ENCODE measurements at regions not wholly inside any gene's neighbourhood (a gene's known extent, or its start where the extent isn't known, plus 50 kb on each side); places are given as distances from the start of the nearest gene placed in this dataset.

DNA sequence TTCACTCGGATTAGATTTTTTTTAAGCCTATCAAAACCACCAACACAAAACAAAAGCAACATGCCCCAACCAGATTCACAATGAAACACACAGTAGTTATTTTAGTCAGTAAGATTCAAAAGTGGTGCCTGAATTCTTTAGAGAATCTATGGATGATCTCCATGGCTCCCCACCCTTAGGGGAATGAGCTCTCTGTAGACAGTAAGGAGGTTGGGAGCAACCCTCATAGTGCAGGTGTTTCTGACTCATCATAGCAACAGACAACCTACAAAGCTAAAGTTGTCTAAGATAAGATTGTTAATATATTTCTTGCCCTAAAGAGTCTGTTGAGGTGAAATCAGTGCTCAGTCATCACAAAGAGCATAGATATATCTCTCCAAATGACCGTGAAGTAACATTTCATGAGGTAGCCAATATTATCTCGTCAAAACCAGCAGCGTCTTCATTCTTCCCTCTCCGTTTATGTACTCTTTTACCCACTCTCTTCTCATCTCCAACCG is 78.3 kb downstream of the ADAMTS1 start (continued):
- TF ChIP-seq, protein P1, sequence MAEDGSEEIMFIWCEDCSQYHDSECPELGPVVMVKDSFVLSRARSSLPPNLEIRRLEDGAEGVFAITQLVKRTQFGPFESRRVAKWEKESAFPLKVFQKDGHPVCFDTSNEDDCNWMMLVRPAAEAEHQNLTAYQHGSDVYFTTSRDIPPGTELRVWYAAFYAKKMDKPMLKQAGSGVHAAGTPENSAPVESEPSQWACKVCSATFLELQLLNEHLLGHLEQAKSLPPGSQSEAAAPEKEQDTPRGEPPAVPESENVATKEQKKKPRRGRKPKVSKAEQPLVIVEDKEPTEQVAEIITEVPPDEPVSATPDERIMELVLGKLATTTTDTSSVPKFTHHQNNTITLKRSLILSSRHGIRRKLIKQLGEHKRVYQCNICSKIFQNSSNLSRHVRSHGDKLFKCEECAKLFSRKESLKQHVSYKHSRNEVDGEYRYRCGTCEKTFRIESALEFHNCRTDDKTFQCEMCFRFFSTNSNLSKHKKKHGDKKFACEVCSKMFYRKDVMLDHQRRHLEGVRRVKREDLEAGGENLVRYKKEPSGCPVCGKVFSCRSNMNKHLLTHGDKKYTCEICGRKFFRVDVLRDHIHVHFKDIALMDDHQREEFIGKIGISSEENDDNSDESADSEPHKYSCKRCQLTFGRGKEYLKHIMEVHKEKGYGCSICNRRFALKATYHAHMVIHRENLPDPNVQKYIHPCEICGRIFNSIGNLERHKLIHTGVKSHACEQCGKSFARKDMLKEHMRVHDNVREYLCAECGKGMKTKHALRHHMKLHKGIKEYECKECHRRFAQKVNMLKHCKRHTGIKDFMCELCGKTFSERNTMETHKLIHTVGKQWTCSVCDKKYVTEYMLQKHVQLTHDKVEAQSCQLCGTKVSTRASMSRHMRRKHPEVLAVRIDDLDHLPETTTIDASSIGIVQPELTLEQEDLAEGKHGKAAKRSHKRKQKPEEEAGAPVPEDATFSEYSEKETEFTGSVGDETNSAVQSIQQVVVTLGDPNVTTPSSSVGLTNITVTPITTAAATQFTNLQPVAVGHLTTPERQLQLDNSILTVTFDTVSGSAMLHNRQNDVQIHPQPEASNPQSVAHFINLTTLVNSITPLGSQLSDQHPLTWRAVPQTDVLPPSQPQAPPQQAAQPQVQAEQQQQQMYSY (CRISPR knock-in tag; IDR thresholded peaks at IDR 0.05): no peak
- TF ChIP-seq, protein P2, sequence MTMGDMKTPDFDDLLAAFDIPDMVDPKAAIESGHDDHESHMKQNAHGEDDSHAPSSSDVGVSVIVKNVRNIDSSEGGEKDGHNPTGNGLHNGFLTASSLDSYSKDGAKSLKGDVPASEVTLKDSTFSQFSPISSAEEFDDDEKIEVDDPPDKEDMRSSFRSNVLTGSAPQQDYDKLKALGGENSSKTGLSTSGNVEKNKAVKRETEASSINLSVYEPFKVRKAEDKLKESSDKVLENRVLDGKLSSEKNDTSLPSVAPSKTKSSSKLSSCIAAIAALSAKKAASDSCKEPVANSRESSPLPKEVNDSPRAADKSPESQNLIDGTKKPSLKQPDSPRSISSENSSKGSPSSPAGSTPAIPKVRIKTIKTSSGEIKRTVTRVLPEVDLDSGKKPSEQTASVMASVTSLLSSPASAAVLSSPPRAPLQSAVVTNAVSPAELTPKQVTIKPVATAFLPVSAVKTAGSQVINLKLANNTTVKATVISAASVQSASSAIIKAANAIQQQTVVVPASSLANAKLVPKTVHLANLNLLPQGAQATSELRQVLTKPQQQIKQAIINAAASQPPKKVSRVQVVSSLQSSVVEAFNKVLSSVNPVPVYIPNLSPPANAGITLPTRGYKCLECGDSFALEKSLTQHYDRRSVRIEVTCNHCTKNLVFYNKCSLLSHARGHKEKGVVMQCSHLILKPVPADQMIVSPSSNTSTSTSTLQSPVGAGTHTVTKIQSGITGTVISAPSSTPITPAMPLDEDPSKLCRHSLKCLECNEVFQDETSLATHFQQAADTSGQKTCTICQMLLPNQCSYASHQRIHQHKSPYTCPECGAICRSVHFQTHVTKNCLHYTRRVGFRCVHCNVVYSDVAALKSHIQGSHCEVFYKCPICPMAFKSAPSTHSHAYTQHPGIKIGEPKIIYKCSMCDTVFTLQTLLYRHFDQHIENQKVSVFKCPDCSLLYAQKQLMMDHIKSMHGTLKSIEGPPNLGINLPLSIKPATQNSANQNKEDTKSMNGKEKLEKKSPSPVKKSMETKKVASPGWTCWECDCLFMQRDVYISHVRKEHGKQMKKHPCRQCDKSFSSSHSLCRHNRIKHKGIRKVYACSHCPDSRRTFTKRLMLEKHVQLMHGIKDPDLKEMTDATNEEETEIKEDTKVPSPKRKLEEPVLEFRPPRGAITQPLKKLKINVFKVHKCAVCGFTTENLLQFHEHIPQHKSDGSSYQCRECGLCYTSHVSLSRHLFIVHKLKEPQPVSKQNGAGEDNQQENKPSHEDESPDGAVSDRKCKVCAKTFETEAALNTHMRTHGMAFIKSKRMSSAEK (CRISPR knock-in tag; IDR thresholded peaks at IDR 0.05; ENCODE audit: borderline replicate concordance): no peak
- TF ChIP-seq, protein P3, sequence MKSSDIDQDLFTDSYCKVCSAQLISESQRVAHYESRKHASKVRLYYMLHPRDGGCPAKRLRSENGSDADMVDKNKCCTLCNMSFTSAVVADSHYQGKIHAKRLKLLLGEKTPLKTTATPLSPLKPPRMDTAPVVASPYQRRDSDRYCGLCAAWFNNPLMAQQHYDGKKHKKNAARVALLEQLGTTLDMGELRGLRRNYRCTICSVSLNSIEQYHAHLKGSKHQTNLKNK (CRISPR knock-in tag; IDR thresholded peaks at IDR 0.05): no peak
- TF ChIP-seq SMAD4 (CRISPR knock-in tag; IDR thresholded peaks at IDR 0.05) (no peak), NFATC4 (CRISPR knock-in tag; IDR thresholded peaks at IDR 0.05) (no peak), NR3C1 (CRISPR knock-in tag; conservative IDR thresholded peaks at IDR 0.05; ENCODE audit: low read depth) (no peak), SOX15 (CRISPR knock-in tag; IDR thresholded peaks at IDR 0.05) (no peak), ESRRA (CRISPR knock-in tag; IDR thresholded peaks at IDR 0.05; ENCODE audit: borderline replicate concordance) (no peak), CREB1 (CRISPR knock-in tag; IDR thresholded peaks at IDR 0.05) (no peak), ZNF317 (CRISPR knock-in tag; IDR thresholded peaks at IDR 0.05; ENCODE audit: borderline replicate concordance, low read depth) (no peak), ZNF232 (CRISPR knock-in tag; IDR thresholded peaks at IDR 0.05) (no peak), NR2C2 (CRISPR knock-in tag; IDR thresholded peaks at IDR 0.05) (no peak), NR1H2 (CRISPR knock-in tag; IDR thresholded peaks at IDR 0.05) (no peak), GABPB1 (CRISPR knock-in tag; IDR thresholded peaks at IDR 0.05) (no peak)
- TF ChIP-seq, protein P4, sequence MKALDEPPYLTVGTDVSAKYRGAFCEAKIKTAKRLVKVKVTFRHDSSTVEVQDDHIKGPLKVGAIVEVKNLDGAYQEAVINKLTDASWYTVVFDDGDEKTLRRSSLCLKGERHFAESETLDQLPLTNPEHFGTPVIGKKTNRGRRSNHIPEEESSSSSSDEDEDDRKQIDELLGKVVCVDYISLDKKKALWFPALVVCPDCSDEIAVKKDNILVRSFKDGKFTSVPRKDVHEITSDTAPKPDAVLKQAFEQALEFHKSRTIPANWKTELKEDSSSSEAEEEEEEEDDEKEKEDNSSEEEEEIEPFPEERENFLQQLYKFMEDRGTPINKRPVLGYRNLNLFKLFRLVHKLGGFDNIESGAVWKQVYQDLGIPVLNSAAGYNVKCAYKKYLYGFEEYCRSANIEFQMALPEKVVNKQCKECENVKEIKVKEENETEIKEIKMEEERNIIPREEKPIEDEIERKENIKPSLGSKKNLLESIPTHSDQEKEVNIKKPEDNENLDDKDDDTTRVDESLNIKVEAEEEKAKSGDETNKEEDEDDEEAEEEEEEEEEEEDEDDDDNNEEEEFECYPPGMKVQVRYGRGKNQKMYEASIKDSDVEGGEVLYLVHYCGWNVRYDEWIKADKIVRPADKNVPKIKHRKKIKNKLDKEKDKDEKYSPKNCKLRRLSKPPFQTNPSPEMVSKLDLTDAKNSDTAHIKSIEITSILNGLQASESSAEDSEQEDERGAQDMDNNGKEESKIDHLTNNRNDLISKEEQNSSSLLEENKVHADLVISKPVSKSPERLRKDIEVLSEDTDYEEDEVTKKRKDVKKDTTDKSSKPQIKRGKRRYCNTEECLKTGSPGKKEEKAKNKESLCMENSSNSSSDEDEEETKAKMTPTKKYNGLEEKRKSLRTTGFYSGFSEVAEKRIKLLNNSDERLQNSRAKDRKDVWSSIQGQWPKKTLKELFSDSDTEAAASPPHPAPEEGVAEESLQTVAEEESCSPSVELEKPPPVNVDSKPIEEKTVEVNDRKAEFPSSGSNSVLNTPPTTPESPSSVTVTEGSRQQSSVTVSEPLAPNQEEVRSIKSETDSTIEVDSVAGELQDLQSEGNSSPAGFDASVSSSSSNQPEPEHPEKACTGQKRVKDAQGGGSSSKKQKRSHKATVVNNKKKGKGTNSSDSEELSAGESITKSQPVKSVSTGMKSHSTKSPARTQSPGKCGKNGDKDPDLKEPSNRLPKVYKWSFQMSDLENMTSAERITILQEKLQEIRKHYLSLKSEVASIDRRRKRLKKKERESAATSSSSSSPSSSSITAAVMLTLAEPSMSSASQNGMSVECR (CRISPR knock-in tag; IDR thresholded peaks at IDR 0.05; ENCODE audit: borderline replicate concordance): no peak
- TF ChIP-seq, protein P5, sequence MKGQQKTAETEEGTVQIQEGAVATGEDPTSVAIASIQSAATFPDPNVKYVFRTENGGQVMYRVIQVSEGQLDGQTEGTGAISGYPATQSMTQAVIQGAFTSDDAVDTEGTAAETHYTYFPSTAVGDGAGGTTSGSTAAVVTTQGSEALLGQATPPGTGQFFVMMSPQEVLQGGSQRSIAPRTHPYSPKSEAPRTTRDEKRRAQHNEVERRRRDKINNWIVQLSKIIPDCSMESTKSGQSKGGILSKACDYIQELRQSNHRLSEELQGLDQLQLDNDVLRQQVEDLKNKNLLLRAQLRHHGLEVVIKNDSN (CRISPR knock-in tag; IDR thresholded peaks at IDR 0.05): no peak
